ENCODE measurements at regions not wholly inside any gene's neighbourhood (a gene's known extent, or its start where the extent isn't known, plus 50 kb on each side); places are given as distances from the start of the nearest gene placed in this dataset.

GRCh38 chr14:22113401-22113800, 439.8 kb upstream of the OR4E1 start:
- H3K9me3 ChIP-seq, result no peaks in the 10 kb centered on the region
- intact Hi-C loops (cut with DNase I), result no loop called here
- WGBS (ENCODE audit: insufficient coverage, low coverage, low lambda C conversion rate, missing lambda C conversion rate), result 76% methylated on average over 11 of the region's 13 CpGs
- H3K36me3 ChIP-seq, result no peaks in the 10 kb centered on the region
- no peak for TF ChIP-seq CTCF (IDR thresholded peaks at IDR 0.05)
- TF ChIP-seq POLR2A (IDR thresholded peaks at IDR 0.05), result no peak
- no peaks in the 10 kb centered on the region for H3K27me3 ChIP-seq
- no peak overlapping the region for H3K27ac ChIP-seq
- no peak overlapping the region for H3K4me3 ChIP-seq
- no peaks in the 10 kb centered on the region for H3K4me1 ChIP-seq
- ATAC-seq (no peak), DNase-seq (no peak)

GRCh38 chr14:22112004-22112403, 438.4 kb upstream of the OR4E1 start:
- intact Hi-C loops (cut with DNase I), result no loop called here

GRCh38 chr14:22107753-22108152, 434.1 kb upstream of the OR4E1 start:
- no peak for DNase-seq
- intact Hi-C loops (cut with DNase I), result no loop called here
- no peak for TF ChIP-seq CTCF (IDR thresholded peaks at IDR 0.05)
- TF ChIP-seq POLR2A (IDR thresholded peaks at IDR 0.05), result no peak
- Histone ChIP-seq H3K4me1 (no peaks in the 10 kb centered on the region), H3K36me3 (no peaks in the 10 kb centered on the region), H3K9me3 (no peaks in the 10 kb centered on the region), H3K27me3 (no peaks in the 10 kb centered on the region), H3K27ac (no peak overlapping the region), H3K4me3 (no peak overlapping the region)
- no peak for ATAC-seq

More at GRCh38 chr14:22112004-22112403, 438.4 kb upstream of the OR4E1 start:
- WGBS (ENCODE audit: insufficient coverage, low coverage, low lambda C conversion rate, missing lambda C conversion rate), result 64% methylated on average over 3 of the region's 3 CpGs
- Histone ChIP-seq H3K9me3 (no peaks in the 10 kb centered on the region), H3K4me1 (no peaks in the 10 kb centered on the region), H3K36me3 (no peaks in the 10 kb centered on the region), H3K4me3 (no peak overlapping the region), H3K27ac (no peak overlapping the region), H3K27me3 (no peaks in the 10 kb centered on the region)
- peak in 3 of 4 donors; percentile 19 to 42 (median 21) for TF ChIP-seq CTCF (IDR thresholded peaks at IDR 0.05)
- no peak for TF ChIP-seq POLR2A (IDR thresholded peaks at IDR 0.05)
- ATAC-seq (no peak), DNase-seq (no peak)

- no peaks in the 10 kb centered on the region for H3K27me3 ChIP-seq
- no peaks in the 10 kb centered on the region for H3K9me3 ChIP-seq
- no peak overlapping the region for H3K27ac ChIP-seq
- DNase-seq (no peak), ATAC-seq (no peak)
- no peaks in the 10 kb centered on the region for H3K36me3 ChIP-seq
- no peaks in the 10 kb centered on the region for H3K4me1 ChIP-seq
- intact Hi-C loops (cut with DNase I), result no loop called here
- no peak for TF ChIP-seq POLR2A (IDR thresholded peaks at IDR 0.05)
- no peak for TF ChIP-seq CTCF (IDR thresholded peaks at IDR 0.05)
- no peak overlapping the region for H3K4me3 ChIP-seq
- 54% methylated on average over 8 of the region's 8 CpGs for WGBS (ENCODE audit: insufficient coverage, low coverage, low lambda C conversion rate, missing lambda C conversion rate)
Observed at GRCh38 chr14:22106700-22107697, 433.4 kb upstream of the OR4E1 start.
